Breast epithelium (tissue), 3 donors: ENCODE measurements at regions not wholly inside any gene's neighbourhood (a gene's known extent, or its start where the extent isn't known, plus 50 kb on each side); places are given as distances from the start of the nearest gene placed in this dataset.

Source experiments
- CTCF ChIP-seq, 3 donors: fragments of 450-650 bp; IDR thresholded peaks; one replicate each; pipeline ENCODE4 v1.5.1; 2016 to 2017; ENCODE audit warnings: antibody characterized with exemption in 3 of 3, mild to moderate bottlenecking in 3 of 3, moderate library complexity in 3 of 3
- POLR2A ChIP-seq: fragments of 450-650 bp; IDR thresholded peaks from one replicate; pipeline ENCODE4 v1.6.1; 2016; ENCODE audit warnings: antibody characterized with exemption, mild to moderate bottlenecking, moderate library complexity
- POLR2AphosphoS5 ChIP-seq, 3 donors: sonication (generic); formaldehyde crosslinking; IDR thresholded peaks; one replicate each; pipeline ENCODE4 v1.6.1; 2017; ENCODE audit warnings: antibody characterized with exemption in 3 of 3

GRCh38 chr5:152305525-152305924 is 99.6 kb downstream of the NMUR2 start:
- TF ChIP-seq CTCF (IDR thresholded peaks at IDR 0.05) (no peak), POLR2AphosphoS5 (IDR thresholded peaks at IDR 0.05) (no peak), POLR2A (no peak)
